GM18511 (cell line): ENCODE measurements at regions not wholly inside any gene's neighbourhood (a gene's known extent, or its start where the extent isn't known, plus 50 kb on each side); places are given as distances from the start of the nearest gene placed in this dataset.

Experiments
- ATAC-seq: cut with Tn5 transposase; IDR thresholded peaks from one replicate; pipeline ENCODE4 v1.9.1; 2021; ENCODE audit warnings: mild to moderate bottlenecking, moderate library complexity; ENCODE audit not compliant: unreplicated experiment

DNA sequence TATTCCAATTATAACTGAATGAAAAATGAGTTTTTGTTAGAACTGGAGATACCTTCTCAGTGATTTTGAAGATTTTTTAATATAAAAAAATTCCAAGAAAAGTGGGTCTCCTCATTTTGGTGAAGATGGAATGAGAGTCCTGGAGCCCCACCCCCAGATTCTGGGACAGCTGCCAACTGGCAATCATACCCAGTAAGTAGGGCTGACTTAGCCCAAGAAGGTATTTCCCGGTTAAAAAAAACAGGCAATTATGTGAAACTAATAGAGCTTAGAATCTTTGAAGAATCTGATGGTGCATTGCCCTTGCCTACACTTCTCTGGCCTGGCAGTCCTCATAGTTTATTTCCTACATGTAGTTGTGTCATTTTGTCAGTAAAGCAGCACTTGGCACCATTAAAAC is 52.8 kb upstream of the VWDE start:
- no peak for ATAC-seq

DNA sequence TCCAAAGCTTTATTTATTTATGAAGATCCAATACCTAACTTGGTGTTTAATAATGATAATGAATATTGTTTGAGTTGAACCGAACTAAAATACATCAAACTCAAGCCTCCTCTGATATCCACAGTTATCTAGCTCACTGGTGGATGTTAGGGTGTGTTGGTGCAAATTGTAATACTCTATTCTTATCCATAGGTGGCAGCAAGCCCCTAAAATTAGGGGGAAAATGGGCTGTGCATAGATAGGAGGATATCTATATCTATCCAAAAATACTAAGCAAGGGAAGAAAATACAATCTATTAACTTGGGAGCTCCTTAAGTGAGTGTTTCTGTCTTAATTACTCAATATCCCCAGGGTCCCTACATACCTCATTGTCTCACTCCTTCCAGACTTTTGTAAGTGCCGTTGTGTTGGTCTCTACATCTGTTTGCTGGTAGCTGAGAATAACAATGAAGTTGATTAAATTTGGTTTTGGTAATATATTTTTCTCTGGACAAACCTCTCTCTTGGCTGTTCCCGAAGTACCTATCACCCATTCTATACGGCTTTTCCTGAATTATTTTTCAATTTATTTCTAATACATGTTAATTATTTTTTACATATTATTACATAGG is 55.0 kb upstream of the VWDE start:
- ATAC-seq, result peak; percentile 99

DNA sequence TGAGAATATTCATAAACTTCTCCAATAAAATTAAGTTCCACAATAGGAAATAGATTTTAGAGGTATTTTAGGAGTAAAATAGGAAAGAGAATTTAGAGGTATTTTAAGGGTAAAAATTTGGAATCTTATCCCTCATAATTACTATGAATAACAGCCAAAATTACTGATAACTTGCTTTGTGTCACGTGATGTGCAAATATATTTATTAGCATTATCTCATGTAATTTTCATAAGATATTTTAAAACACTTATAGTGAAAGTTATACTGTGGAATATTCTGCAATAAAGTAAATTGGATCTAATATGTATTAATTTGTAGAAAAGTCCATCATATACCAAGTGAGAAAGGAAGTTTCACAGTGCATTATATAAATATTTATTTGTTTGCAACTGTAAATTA is 64.2 kb upstream of the VWDE start:
- no peak for ATAC-seq

DNA sequence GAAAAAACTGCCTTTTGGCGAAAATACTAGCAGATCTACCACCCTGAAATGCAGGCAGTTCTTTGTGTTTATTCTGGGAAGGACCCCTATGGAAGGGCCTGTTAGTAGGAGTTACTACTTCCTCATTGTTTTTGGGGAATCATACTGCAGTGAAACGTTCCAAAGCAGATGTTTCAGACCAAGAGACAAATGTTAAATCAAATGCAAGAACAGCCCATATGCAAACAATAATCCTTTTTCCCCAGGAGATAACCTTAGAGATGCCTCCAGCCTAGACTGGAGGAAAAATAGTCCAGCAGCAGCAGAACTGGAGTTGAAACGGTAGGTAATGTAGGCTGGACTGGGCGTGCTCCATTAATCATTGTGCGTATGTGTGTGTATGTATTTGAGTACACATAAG is 65.9 kb upstream of the VWDE start:
- ATAC-seq, result no peak

DNA sequence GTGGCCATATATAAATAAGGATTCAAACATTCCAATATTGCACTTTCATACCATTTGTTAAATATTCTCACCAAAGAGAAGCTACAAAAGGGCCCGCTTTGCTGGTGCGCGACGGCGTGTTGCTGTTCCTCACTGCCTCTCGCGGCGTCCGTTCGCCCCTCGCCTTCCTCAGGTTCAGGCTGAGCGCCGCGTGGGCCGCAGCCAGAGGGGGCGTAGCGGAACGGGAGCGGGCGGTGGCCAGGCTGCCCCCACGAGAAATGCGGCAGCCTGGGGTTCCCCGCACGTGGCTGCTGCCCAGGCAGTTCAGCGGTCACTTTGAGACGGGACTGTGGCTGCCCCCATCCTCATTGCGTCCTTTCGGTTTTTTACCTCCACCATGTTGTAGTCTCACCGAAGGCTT is 67.3 kb upstream of the VWDE start:
- no peak for ATAC-seq

DNA sequence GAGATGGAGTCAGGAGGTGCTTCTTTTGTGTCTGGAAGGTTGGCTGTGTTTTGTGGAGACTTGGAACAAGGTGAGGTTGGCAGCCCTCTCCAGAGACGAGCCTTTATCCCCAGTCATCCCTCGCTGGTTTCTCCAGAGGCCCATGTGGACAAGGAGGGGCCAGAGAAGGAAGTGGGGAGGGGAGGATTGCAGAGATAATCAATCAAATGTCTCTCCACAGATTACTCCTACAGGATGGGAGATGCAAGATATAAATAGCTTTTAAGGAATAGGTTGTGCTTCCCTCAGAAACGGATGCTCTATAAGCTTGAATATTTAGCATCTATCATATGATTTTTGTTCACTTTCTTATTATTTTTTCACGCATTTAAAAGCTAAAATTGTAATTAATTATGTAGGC is 70.4 kb upstream of the VWDE start:
- ATAC-seq, result no peak

DNA sequence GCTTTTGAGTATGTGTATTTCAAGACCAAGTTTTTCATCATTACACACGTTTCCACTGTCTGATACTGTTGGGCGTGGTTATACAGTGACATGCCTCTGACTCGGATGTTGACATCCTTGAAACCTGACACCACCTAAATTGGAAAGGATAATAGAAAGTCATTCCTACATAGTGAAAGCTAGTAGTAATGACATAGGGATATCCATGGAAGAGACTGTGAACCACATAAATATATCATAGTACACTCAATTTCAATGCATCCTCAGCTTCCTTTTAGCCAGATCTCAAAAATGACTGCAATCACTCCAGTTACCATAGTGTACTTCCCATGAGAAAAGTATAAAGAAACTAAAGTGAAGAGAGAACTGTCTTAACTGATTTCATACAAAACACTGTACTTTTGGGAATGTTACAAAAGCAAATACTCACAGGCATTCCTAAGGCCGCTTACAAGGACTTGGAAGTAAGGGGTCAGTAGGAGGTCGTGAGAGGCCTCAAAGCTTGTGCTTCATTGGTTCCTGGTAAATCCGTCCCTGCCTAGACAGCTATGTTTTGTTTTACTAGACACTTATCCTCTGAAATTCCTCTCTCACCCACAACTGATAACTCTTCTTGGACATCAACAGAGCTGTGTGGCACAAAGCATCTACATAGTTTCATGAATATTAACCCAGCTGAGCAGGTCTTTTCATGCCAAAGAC is 71.8 kb upstream of the VWDE start:
- no peak for ATAC-seq

DNA sequence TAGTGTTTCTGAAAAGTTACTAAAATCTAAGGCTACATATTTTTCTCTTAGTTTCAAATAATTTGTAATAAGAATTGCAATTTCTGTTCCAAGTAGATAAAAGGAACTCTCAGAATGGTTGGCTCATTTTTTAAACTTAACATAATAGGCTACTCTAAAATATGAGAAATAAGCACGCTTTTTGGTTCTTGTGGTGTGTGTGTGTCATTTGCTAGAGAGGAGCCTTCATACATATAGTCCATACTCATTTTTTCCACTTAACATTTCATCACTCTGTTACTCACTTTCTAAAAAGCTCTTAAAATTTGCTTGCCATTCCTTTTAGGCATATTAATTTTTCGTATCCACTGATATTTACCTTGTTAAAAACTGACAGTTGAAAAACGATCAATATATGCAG is 74.0 kb upstream of the VWDE start:
- ATAC-seq, result no peak

DNA sequence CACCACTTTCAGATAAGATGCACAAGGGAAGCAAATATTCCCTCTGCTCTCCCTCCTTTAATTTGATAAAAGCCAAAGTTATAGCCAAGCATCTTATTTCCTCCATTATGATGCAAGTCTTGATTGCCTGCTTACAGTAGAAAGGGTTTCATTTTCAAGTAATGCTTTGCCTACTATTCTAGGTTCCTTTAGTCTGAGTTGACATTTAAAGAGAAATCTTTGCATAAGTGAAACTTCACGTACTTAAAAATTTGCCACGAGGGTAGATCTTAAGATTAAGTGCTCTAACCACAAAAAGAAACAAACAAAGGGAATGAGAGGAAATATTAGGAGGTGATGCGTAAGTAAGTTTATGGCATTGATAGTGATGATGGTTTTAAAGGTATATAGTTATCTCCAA is 78.1 kb upstream of the VWDE start:
- ATAC-seq, result peak; percentile 90

DNA sequence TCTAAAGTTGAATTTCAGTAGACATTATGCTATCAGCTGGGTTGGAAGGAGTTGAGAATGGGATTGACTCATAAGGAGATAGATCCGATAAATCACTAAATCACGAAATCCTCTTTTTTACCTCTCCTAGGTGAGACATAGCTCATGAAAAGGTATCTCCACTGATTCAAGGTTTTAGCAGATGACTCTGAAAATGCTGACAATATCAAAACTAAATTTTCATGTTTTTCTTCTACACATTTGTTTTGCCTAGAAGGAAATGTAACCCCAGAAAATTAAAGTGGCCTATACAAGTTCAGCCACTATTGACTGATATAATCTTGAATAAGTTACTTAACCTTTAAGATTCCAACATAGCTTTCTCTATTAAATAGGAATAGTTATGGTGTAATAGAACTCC is 82.2 kb upstream of the VWDE start:
- no peak for ATAC-seq

DNA sequence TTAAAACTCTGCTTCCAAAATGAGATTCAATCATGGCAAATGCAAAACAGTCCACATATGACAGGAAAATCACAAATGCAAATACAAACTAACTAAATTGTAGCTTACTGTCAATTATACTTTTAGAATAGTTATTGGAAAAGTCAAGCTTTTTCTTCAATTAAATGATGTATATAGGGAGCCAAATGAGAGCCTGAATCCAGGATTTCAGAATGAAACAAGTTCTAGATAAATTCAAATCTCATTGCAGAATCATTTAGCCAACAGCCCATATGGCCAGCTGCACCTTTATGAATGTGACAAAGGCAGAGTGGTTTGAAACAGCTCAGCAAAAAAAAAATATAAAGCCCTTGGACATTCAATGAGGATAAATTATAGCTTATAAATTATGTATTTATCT is 82.2 kb upstream of the SCIN start:
- ATAC-seq, result no peak

DNA sequence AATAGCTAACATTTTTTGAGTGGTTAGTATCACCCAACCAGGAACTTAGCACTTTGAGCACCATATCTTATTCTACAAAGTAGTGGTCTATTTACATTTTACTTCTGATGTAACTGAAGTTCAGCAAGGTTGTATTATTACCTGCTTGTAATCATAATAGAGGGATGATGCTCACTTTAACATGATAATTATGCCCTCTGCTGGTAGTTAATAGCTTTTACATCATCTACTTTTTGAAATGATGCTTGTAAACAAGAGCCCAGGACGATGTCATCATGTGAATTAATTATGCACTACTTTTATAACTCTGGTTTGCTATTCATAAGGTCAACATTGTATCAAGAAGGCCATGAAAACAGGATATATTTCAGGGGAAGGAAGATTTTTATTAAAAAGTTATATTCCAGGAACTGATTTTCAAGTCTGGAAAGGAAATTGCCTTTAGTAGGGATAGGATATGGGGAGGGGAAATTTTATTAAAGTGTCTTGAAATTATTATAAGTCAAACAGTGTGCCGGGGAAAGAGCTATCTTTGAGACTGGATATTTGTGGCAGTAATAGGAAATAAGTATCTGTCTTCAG is 80.3 kb upstream of the SCIN start:
- ATAC-seq, result peak; percentile 79

DNA sequence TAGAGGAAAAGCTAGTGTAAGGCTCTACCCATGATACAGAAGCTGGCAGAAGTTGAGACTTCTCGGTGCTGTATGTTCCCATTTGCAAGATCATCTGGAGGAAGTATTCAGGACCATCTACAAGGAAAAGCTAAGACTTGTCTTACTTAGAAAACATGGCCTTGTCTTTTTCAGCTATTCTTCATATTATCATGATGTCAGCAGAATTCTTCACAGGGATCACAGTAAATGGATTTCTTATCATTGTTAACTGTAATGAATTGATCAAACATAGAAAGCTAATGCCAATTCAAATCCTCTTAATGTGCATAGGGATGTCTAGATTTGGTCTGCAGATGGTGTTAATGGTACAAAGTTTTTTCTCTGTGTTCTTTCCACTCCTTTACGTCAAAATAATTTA is 79.6 kb upstream of the SCIN start:
- ATAC-seq, result no peak

DNA sequence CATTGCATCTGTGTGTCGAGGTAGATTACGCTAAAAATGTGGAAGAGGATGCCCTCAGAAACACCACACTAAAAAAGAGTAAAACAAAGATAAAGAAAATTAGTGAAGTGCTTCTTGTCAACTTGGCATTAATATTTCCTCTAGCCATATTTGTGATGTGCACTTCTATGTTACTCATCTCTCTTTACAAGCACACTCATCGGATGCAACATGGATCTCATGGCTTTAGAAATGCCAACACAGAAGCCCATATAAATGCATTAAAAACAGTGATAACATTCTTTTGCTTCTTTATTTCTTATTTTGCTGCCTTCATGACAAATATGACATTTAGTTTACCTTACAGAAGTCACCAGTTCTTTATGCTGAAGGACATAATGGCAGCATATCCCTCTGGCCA is 79.0 kb upstream of the SCIN start:
- ATAC-seq, result no peak

DNA sequence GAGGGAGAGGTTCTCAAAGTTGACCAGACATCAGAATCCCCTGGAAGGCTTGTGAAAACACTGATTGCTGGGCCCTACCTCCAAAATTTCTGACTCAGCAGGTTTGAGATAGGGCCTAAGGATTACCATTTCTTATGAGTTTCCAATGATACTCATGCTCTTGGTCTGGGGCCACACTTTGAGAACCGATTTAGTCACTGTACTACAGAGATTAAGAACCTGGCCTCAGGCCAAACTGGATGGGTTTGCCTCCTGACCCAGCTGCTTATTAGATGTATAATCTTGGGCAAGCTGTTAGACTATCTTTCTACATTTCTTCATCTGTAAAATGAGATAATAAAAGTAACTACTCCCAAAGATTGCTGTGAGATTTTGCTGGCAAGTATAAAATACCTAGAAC is 77.1 kb upstream of the SCIN start:
- no peak for ATAC-seq

DNA sequence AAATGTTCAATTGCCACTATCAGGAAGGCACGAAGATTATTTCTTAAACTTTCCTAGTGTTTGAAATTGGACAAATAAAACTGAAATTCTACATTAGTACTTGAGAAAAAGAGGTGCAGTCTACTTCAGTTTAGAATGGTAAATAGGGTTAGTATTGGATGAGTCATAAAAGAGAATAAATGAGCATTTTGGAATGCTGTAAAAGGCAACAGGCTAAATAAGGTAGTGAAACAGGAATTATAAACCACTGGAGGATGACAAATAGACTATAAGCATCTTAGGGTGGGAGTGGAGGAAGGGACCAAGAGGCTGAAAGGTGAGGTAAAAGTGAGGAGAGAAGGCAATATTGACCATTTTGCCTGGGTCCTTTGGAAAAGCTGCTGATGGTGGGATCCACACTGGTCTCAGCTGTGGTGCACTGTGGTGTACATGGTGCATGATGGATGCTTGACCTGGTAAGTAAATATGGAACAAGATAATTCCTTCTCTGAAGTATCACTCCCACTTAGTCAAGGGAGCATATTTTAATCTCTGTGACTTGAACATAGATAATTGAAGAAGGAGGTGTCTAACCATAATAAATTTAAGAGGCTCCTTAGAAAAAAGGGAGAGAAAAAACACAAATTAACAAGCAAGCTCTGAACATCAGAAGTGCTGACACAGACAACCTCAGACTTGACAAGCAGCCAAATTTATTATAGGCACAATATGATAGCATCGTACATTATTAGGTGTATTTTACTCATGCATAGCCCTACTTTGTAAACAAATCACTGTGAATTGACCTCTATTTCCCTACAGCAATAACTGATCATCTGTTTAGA is 76.4 kb upstream of the SCIN start:
- ATAC-seq, result no peak

DNA sequence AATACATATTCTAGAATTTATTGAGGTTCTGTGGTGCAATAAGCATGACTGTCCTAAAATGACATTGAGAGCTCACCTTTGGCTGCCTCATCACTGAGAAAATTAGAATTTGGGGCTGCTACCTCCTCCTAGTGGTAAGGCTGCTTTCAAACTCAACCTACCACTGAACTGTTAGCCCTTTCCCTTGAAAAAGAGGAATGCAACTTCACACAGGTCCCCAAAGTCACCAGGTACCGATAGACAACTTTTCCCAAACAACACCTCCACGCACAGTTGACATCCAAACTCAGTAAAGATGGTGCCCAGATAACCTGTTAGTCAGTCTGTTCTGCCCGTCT is 75.9 kb upstream of the SCIN start:
- no peak for ATAC-seq

DNA sequence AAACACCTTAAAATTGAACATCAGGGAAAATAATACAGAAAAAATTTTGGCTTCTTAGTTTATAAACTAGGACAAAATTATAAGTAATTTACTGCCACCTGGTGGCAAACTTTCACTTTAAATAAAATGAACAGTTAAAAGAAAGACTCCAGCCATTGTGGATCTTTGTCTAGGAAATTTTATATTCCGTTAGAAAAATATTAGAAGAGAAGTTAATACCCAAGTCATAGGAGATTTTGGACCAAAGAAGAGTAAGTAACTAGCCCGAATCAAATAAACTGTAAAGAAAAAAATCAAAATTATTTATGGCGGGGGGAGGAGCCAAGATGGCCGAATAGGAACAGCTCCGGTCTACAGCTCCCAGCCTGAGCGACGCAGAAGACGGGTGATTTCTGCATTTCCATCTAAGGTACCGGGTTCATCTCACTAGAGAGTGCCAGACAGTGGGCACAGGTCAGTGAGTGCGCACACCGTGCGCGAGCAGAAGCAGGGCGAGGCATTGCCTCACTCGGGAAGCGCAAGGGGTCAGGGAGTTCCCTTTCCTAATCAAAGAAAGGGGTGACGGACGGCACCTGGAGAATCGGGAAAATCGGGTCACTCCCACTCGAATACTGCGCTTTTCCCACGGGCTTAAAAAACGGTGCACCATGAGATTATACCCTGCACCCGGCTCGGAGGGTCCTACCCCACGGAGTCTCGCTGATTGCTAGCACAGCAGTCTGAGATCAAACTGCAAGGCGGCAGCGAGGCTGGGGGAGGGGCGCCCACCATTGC is 73.4 kb upstream of the SCIN start:
- ATAC-seq, result peak; percentile 53

DNA sequence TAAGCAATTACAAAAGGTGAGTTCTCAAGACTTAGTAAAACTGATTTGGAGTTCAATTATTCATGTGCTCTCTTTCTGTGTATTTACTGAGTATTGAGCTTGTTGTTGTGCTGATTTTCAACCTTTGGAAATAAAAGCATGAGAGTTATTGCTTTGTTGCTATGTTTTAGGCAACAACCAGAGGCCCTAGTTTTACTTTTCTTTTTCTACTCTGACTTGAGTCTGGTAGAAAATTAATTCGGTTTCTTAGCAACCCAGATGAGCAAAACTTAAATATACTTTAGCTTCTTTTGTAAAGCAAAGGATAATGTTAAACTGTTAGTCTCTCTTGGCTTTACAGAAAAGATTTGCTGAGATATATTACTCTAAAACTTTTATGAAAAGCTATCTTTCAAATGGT is 66.4 kb upstream of the SCIN start:
- no peak for ATAC-seq

DNA sequence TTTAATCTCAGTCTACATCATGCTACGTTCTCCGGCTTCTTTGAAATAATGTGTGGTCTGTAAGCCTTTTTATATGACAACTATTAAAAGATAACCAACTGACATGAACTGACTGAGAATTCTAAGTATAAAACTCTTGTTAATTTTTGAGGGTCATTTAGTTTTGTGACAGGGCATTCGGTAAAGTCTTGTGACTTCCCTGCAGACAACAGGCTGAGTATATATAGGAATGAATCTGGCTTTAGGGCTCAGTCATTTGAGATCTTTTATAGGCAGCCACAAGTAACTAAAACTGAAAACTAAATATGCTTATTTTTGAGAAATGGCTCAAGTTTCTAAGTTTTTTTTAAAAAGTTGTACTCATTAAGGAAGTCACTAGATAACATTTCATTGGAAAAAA is 62.5 kb upstream of the SCIN start:
- no peak for ATAC-seq

DNA sequence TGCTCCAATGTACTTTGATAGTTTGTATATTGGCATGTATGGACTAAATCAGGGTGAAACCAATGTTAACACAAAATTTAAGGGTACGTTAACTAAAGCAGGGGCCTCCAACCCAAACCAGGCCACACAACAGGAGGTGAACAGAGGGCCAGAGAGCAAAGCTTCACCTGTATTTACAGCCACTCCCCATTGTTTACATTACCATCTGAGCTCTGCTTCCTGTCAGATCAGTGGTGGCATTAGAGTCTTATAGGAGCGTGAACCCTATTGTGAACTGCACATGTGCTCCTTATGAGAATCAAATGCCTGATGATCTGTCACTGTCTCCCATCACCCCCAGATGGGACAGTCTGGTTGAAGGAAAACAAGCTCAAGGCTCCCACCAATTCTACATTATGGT is 62.0 kb upstream of the SCIN start:
- no peak for ATAC-seq
